Transverse colon (tissue), 3 donors: ENCODE measurements at regions not wholly inside any gene's neighbourhood (a gene's known extent, or its start where the extent isn't known, plus 50 kb on each side); places are given as distances from the start of the nearest gene placed in this dataset.

ENCODE experiments used
- EP300 ChIP-seq: sonication (generic); formaldehyde crosslinking; IDR thresholded peaks from one replicate; pipeline ENCODE4 v1.6.1; 2017; ENCODE audit warnings: antibody characterized with exemption, low read depth
- POLR2A ChIP-seq: fragments of 450-650 bp; IDR thresholded peaks from one replicate; pipeline ENCODE4 v1.6.1; 2016; ENCODE audit warnings: antibody characterized with exemption, mild to moderate bottlenecking, moderate library complexity
- TF ChIP-seq, protein P1 (sequence below), 5 experiments: fragments of 200-600 bp in 3 of 5; fragments of 450-650 bp in 2 of 5; sonication (generic) in 3 of 5; IDR thresholded peaks; 1 replicate in 2 of 5; 2 replicates in 3 of 5; pipeline ENCODE4 v1.5.1; 2016 to 2017; ENCODE audit warnings: antibody characterized with exemption in 5 of 5, inconsistent platforms in 3 of 5, mild to moderate bottlenecking in 2 of 5, moderate library complexity in 1 of 5

DNA sequence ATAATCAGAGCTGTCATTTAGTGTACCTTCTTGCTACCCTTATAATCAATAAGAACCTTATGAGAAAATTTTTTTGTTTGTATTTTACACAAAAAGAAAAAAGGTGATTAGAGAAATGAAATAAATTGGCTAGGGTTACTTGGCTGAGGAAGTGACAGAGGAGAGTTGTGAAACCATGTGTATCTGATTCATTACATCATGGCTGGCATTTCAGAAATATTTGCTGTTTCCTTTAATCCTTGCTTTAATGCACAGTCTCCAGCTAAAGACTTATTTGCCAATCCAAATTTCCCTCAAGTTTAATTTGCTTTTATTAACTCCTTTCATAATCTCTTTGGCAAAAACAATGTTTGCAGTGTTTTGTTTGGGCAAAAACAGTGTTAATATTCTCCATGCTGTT is 543.1 kb downstream of the KIF4B start:
- TF ChIP-seq, protein P1, sequence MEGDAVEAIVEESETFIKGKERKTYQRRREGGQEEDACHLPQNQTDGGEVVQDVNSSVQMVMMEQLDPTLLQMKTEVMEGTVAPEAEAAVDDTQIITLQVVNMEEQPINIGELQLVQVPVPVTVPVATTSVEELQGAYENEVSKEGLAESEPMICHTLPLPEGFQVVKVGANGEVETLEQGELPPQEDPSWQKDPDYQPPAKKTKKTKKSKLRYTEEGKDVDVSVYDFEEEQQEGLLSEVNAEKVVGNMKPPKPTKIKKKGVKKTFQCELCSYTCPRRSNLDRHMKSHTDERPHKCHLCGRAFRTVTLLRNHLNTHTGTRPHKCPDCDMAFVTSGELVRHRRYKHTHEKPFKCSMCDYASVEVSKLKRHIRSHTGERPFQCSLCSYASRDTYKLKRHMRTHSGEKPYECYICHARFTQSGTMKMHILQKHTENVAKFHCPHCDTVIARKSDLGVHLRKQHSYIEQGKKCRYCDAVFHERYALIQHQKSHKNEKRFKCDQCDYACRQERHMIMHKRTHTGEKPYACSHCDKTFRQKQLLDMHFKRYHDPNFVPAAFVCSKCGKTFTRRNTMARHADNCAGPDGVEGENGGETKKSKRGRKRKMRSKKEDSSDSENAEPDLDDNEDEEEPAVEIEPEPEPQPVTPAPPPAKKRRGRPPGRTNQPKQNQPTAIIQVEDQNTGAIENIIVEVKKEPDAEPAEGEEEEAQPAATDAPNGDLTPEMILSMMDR (IDR thresholded peaks at IDR 0.05) = no peak
- no peak for TF ChIP-seq EP300
- TF ChIP-seq POLR2A = no peak
